Endothelial cell of umbilical vein (primary cell): ENCODE measurements at regions not wholly inside any gene's neighbourhood (a gene's known extent, or its start where the extent isn't known, plus 50 kb on each side); places are given as distances from the start of the nearest gene placed in this dataset.

Source experiments
- BruUV-seq: library from RNA; stranded (reverse); fragments of 400-500 nt; replicated peaks from 2 replicates; lab custom pipeline; 2021; lab: Mats Ljungman, UMichigan
- CTCF ChIA-PET: fragments of 300-600, 350-600 bp; sonication (Branson Sonifier 250); formaldehyde crosslinking; loops from one replicate; lab custom pipeline; 2021; ENCODE audit warnings: antibody characterized with exemption, inconsistent platforms; lab: Charles Lee
- POLR2A ChIA-PET: fragments of 300-600, 350-600 bp; sonication (Branson Sonifier 250); formaldehyde crosslinking; loops from one replicate; lab custom pipeline; 2021; ENCODE audit warnings: antibody characterized with exemption, inconsistent platforms; lab: Charles Lee
- DNase-seq: peaks from one replicate; pipeline ENCODE4 v3.0.0-alpha.2; 2011; ENCODE audit warnings: low read depth, low spot score
- FAIRE-seq: peaks from 2 replicates; lab custom pipeline; 2011; peaks lifted over from hg19 to GRCh38; lab: Jason Lieb, UNC
- H2AFZ ChIP-seq: 2 replicates; pipeline ENCODE4 v1.6.0; 2012; ENCODE audit warnings: low read depth, low read length, control low read depth, inconsistent platforms
- H3K27ac ChIP-seq: 2 replicates; pipeline ENCODE4 v1.5.1; 2011; ENCODE audit warnings: low read depth, mild to moderate bottlenecking, control low read depth, low read length, moderate library complexity; ENCODE audit not compliant: insufficient read depth
- H3K27me3 ChIP-seq, 2 experiments: 2 replicates each; pipeline versions ENCODE4 v1.6.0 to v1.6.1; 2011; ENCODE audit warnings: low read length in 2 of 2, mixed read lengths in 1 of 2; ENCODE audit not compliant: control insufficient read depth in 2 of 2, insufficient read depth in 2 of 2
- H3K36me3 ChIP-seq, 2 experiments: 2 replicates in 1 of 2; 3 replicates in 1 of 2; pipeline ENCODE4 v1.5.1; 2011; ENCODE audit warnings: low read length in 2 of 2, mild to moderate bottlenecking in 1 of 2, moderate library complexity in 1 of 2; ENCODE audit not compliant: control insufficient read depth in 2 of 2, insufficient read depth in 2 of 2; ENCODE audit errors: extremely low read depth in 1 of 2
- H3K4me1 ChIP-seq: 3 replicates; pipeline ENCODE4 v1.5.1; 2011; ENCODE audit warnings: mild to moderate bottlenecking, low read length; ENCODE audit not compliant: control insufficient read depth, insufficient read depth; ENCODE audit errors: extremely low read depth
- H3K4me2 ChIP-seq: 2 replicates; pipeline ENCODE4 v1.6.1; 2011; ENCODE audit warnings: low read length, control low read depth, mixed read lengths; ENCODE audit not compliant: insufficient read depth
- H3K4me3 ChIP-seq, 3 experiments: fragments of 200-600 bp in 1 of 3; sonication (generic), shearing (Covaris generic) in 1 of 3; replicated peaks in 1 of 3; 2 replicates each; pipeline ENCODE4 v1.5.1; 2011 to 2016; ENCODE audit warnings: control low read depth in 3 of 3, low read length in 3 of 3, mild to moderate bottlenecking in 2 of 3, inconsistent platforms in 1 of 3, low read depth in 1 of 3, moderate library complexity in 1 of 3; ENCODE audit not compliant: insufficient read depth in 1 of 3
- H3K79me2 ChIP-seq: 2 replicates; pipeline ENCODE4 v1.6.0; 2012; ENCODE audit warnings: low read length, inconsistent platforms; ENCODE audit not compliant: control insufficient read depth, insufficient read depth
- H3K9ac ChIP-seq: replicated peaks from 2 replicates; pipeline ENCODE3; 2011; ENCODE audit warnings: low read length, control low read depth; ENCODE audit not compliant: insufficient read depth; ENCODE audit errors: extremely low read depth
- H3K9me1 ChIP-seq: replicated peaks from 3 replicates; pipeline ENCODE4 v1.6.0; 2011; ENCODE audit warnings: mild to moderate bottlenecking, low read length; ENCODE audit not compliant: control insufficient read depth, insufficient read depth; ENCODE audit errors: extremely low read depth
- H3K9me3 ChIP-seq: replicated peaks from 2 replicates; pipeline ENCODE4 v1.5.1; 2012; ENCODE audit warnings: low read length, inconsistent platforms; ENCODE audit not compliant: control insufficient read depth, insufficient read depth
- H4K20me1 ChIP-seq: replicated peaks from 2 replicates; pipeline ENCODE3; 2011; ENCODE audit warnings: mild to moderate bottlenecking, low read length; ENCODE audit not compliant: control insufficient read depth, insufficient read depth; ENCODE audit errors: extremely low read depth
- CTCF ChIP-seq, 2 donors: IDR thresholded peaks; 1 replicate in 1 of 2; 2 replicates in 1 of 2; pipeline ENCODE4 v1.5.1; 2011; ENCODE audit warnings: low read length in 2 of 2, mild to moderate bottlenecking in 2 of 2, moderate library complexity in 2 of 2, control low read depth in 1 of 2, inconsistent platforms in 1 of 2, low read depth in 1 of 2; ENCODE audit not compliant: insufficient read depth in 1 of 2; ENCODE audit errors: extremely low read depth in 1 of 2
- EZH2 ChIP-seq: IDR thresholded peaks from 2 replicates; pipeline ENCODE4 v1.6.1; 2012; ENCODE audit warnings: borderline replicate concordance, low read depth, mild to moderate bottlenecking, moderate library complexity, low read length, inconsistent platforms; ENCODE audit not compliant: severe bottlenecking
- JUN ChIP-seq: IDR thresholded peaks from 2 replicates; pipeline ENCODE4 v1.6.1; 2011; ENCODE audit warnings: borderline replicate concordance, low read depth; ENCODE audit not compliant: insufficient read length, insufficient read depth
- MYC ChIP-seq: IDR thresholded peaks from one replicate; pipeline ENCODE4 v1.6.1; 2011; ENCODE audit warnings: mild to moderate bottlenecking, low read depth, low read length
- POLR2A ChIP-seq: IDR thresholded peaks from 2 replicates; pipeline ENCODE4 v1.6.1; 2012; ENCODE audit warnings: low read depth, mild to moderate bottlenecking, control low read depth, low read length
- dilution Hi-C: fragments of 300-500 bp; cut with MboI; formaldehyde crosslinking; loops from one replicate; pipeline ENCODE4 v1.15.0; 2019; ENCODE audit warnings: low sequenced_read_pairs; ENCODE audit not compliant: extremely low pct_ligation_motif_present
- intact Hi-C: fragments of 100-400 bp; cut with micrococcal nuclease; formaldehyde crosslinking; loops from one replicate; pipeline ENCODE4 v1.10.0; 2022

GRCh38 chr6:111982681-111983080 is 71.2 kb upstream of the CCN6 start:
- DNase-seq (no peak), FAIRE-seq (no peak)
- Histone ChIP-seq H3K4me1 (peaks cover 5% of the 10 kb centered on the region), H4K20me1 (no peaks in the 10 kb centered on the region), H3K79me2 (no peaks in the 10 kb centered on the region), H2AFZ (no peak overlapping the region), H3K4me2 (no peak overlapping the region), H3K27me3 (no peaks in the 10 kb centered on the region), H3K9ac (no peak overlapping the region), H3K27ac (no peak overlapping the region), H3K4me3 (no peak overlapping the region), H3K9me1 (no peaks in the 10 kb centered on the region), H3K36me3 (no peaks in the 10 kb centered on the region), H3K9me3 (no peaks in the 10 kb centered on the region)
- dilution Hi-C loops, result no loop called here
- no peak for TF ChIP-seq MYC
- ChIA-PET CTCF (interaction anchor here (0.6 to 1.3 kb wide), 3 partner anchors 9 to 280 kb away, joined by 3 to 4 read pairs (median 3); no protein-coding TSS in a partner anchor), POLR2A (no interaction called here)
- intact Hi-C loops, result no loop called here
- no TSS peak for BruUV-seq

- BruUV-seq, result no TSS peak
- no peak for TF ChIP-seq CTCF (IDR thresholded peaks at IDR 0.05; ENCODE audit: extremely low read depth in 1 of 2, insufficient read depth in 1 of 2, low read depth in 1 of 2, low read length in 2 of 2)
- TF ChIP-seq POLR2A, result no peak
- TF ChIP-seq EZH2, result no peak
- no peak for TF ChIP-seq JUN
- H4K20me1 ChIP-seq, result no peaks in the 10 kb centered on the region
- H3K79me2 ChIP-seq, result no peaks in the 10 kb centered on the region
- no peaks in the 10 kb centered on the region for H3K9me3 ChIP-seq
- intact Hi-C loops (no loop called here), dilution Hi-C loops (no loop called here)
- H3K4me2 ChIP-seq, result no peak overlapping the region
- ChIA-PET POLR2A (no interaction called here), CTCF (interaction anchor here (0.9 to 1.3 kb wide), 2 partner anchors 9 to 10 kb away, joined by 3 to 4 read pairs; no protein-coding TSS in a partner anchor)
- H3K27me3 ChIP-seq, result no peaks in the 10 kb centered on the region
- no peaks in the 10 kb centered on the region for H3K36me3 ChIP-seq
- FAIRE-seq (no peak), DNase-seq (no peak)
- no peak overlapping the region for H3K4me3 ChIP-seq
- no peak overlapping the region for H2AFZ ChIP-seq
- no peak overlapping the region for H3K27ac ChIP-seq
- no peaks in the 10 kb centered on the region for H3K9me1 ChIP-seq
- H3K9ac ChIP-seq, result no peak overlapping the region
- peaks cover 5% of the 10 kb centered on the region for H3K4me1 ChIP-seq
Measured at GRCh38 chr6:111983193-111983592, 70.7 kb upstream of the CCN6 start.
